Neural cell (in vitro differentiated cells): ENCODE measurements at regions not wholly inside any gene's neighbourhood (a gene's known extent, or its start where the extent isn't known, plus 50 kb on each side); places are given as distances from the start of the nearest gene placed in this dataset.

Experiments
- EP300 ChIP-seq: fragments of 450-650 bp; conservative IDR thresholded peaks from 2 replicates; pipeline ENCODE4 v1.6.1; 2014; ENCODE audit warnings: antibody characterized with exemption, mild to moderate bottlenecking, moderate library complexity; ENCODE audit not compliant: poor library complexity, severe bottlenecking
- EZH2 ChIP-seq: fragments of 200-600, 300-800 bp; shearing (Covaris generic), sonication (generic); IDR thresholded peaks from 2 replicates; pipeline ENCODE4 v1.6.1; 2014; ENCODE audit warnings: antibody characterized with exemption, low read length, borderline replicate concordance, mild to moderate bottlenecking; ENCODE audit not compliant: insufficient read depth, poor library complexity, severe bottlenecking
- POLR2AphosphoS5 ChIP-seq: IDR thresholded peaks from 2 replicates; pipeline ENCODE4 v1.6.1; 2012
- RAD21 ChIP-seq: fragments of 450-650 bp; conservative IDR thresholded peaks from 2 replicates; pipeline ENCODE4 v1.6.1; 2014; ENCODE audit warnings: antibody characterized with exemption, mild to moderate bottlenecking, moderate library complexity
- SMC3 ChIP-seq: fragments of 450-650 bp; conservative IDR thresholded peaks from 2 replicates; pipeline ENCODE4 v1.6.1; 2014; ENCODE audit warnings: antibody characterized with exemption, mild to moderate bottlenecking, moderate library complexity; ENCODE audit not compliant: poor library complexity
- TF ChIP-seq, protein P1 (sequence below): fragments of 450-650 bp; IDR thresholded peaks from 2 replicates; pipeline ENCODE4 v1.5.1; 2014; ENCODE audit warnings: antibody characterized with exemption, mild to moderate bottlenecking, moderate library complexity; ENCODE audit not compliant: poor library complexity, severe bottlenecking
- TF ChIP-seq, protein P2 (sequence below): IDR thresholded peaks from 2 replicates; pipeline ENCODE4 v1.6.1; 2012; ENCODE audit warnings: borderline replicate concordance

DNA sequence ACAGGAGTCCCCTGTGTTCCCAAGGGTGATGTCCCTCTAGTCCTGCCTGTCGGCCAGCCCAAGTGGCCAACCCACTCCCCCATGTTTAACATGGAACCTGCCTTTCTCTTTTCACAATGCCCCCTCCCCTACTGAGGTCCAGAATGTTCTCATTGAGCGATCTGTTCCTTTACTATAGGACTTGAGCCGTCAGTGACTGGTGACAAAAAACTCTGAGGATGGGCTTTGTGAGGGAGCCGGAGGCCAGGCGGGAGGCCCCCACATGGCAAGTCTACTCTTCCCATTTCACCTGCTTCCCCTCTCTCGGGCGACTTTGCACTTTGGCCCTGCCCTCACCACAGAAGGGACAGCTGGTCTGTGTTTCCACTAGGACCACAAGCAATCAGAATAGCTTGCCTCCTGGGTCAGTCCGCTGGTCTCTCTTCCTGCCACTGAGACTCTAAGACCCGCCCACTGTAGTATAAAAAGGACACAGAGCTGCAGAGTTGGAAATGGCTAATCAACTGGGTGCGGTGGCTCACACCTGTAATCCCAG lies 146.5 kb upstream of the RAB12 start:
- TF ChIP-seq, protein P1, sequence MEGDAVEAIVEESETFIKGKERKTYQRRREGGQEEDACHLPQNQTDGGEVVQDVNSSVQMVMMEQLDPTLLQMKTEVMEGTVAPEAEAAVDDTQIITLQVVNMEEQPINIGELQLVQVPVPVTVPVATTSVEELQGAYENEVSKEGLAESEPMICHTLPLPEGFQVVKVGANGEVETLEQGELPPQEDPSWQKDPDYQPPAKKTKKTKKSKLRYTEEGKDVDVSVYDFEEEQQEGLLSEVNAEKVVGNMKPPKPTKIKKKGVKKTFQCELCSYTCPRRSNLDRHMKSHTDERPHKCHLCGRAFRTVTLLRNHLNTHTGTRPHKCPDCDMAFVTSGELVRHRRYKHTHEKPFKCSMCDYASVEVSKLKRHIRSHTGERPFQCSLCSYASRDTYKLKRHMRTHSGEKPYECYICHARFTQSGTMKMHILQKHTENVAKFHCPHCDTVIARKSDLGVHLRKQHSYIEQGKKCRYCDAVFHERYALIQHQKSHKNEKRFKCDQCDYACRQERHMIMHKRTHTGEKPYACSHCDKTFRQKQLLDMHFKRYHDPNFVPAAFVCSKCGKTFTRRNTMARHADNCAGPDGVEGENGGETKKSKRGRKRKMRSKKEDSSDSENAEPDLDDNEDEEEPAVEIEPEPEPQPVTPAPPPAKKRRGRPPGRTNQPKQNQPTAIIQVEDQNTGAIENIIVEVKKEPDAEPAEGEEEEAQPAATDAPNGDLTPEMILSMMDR = no peak
- no peak for TF ChIP-seq EZH2
- TF ChIP-seq EP300 = no peak
- TF ChIP-seq, protein P2, sequence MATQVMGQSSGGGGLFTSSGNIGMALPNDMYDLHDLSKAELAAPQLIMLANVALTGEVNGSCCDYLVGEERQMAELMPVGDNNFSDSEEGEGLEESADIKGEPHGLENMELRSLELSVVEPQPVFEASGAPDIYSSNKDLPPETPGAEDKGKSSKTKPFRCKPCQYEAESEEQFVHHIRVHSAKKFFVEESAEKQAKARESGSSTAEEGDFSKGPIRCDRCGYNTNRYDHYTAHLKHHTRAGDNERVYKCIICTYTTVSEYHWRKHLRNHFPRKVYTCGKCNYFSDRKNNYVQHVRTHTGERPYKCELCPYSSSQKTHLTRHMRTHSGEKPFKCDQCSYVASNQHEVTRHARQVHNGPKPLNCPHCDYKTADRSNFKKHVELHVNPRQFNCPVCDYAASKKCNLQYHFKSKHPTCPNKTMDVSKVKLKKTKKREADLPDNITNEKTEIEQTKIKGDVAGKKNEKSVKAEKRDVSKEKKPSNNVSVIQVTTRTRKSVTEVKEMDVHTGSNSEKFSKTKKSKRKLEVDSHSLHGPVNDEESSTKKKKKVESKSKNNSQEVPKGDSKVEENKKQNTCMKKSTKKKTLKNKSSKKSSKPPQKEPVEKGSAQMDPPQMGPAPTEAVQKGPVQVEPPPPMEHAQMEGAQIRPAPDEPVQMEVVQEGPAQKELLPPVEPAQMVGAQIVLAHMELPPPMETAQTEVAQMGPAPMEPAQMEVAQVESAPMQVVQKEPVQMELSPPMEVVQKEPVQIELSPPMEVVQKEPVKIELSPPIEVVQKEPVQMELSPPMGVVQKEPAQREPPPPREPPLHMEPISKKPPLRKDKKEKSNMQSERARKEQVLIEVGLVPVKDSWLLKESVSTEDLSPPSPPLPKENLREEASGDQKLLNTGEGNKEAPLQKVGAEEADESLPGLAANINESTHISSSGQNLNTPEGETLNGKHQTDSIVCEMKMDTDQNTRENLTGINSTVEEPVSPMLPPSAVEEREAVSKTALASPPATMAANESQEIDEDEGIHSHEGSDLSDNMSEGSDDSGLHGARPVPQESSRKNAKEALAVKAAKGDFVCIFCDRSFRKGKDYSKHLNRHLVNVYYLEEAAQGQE = no peak
- no peak for TF ChIP-seq RAD21
- no peak for TF ChIP-seq POLR2AphosphoS5
- TF ChIP-seq SMC3 = no peak
